ENCODE measurements at regions not wholly inside any gene's neighbourhood (a gene's known extent, or its start where the extent isn't known, plus 50 kb on each side); places are given as distances from the start of the nearest gene placed in this dataset.

GRCh38 chr11:100578831-100579311, 108.2 kb upstream of the ARHGAP42 start:
- Mint-ChIP-seq H3K4me3 (no peak overlapping the region), H3K36me3 (no peaks in the 10 kb centered on the region), H3K27me3 (peaks cover 0 to 5% (median 0%) of the 10 kb centered on the region in 5 donors), H3K27ac (no peak overlapping the region), H3K4me1 (no peaks in the 10 kb centered on the region), H3K9me3 (no peaks in the 10 kb centered on the region)
- no peaks in the 10 kb centered on the region for H3K36me3 ChIP-seq (ENCODE audit: control insufficient read depth in 2 of 3, insufficient read depth in 3 of 3, low read length in 3 of 3)
- no peaks in the 10 kb centered on the region for H3K27me3 ChIP-seq (ENCODE audit: control insufficient read depth in 2 of 2, insufficient read depth in 2 of 2, low read length in 2 of 2)
- H3K4me3 ChIP-seq (ENCODE audit: low read length), result no peak overlapping the region
- ChIA-PET POLR2A (no interaction called here), CTCF (no interaction called here)
- intact Hi-C loops (cut with micrococcal nuclease), result no loop called here
- DNase-seq (no peak), ATAC-seq (no peak)
- H3K9me3 ChIP-seq (ENCODE audit: control insufficient read depth in 2 of 3, low read length in 3 of 3), result no peaks in the 10 kb centered on the region
- H3K27ac ChIP-seq (ENCODE audit: low read depth, low read length), result no peak overlapping the region
- H3K4me1 ChIP-seq (ENCODE audit: control insufficient read depth in 2 of 2, insufficient read depth in 2 of 2, low read length in 2 of 2), result no peaks in the 10 kb centered on the region

GRCh38 chr11:100581318-100581717, 105.8 kb upstream of the ARHGAP42 start:
- Mint-ChIP-seq H3K9me3 (peaks cover 0 to 5% (median 0%) of the 10 kb centered on the region in 11 donors), H3K4me1 (no peaks in the 10 kb centered on the region), H3K27me3 (peaks cover 0 to 5% (median 0%) of the 10 kb centered on the region in 5 donors), H3K27ac (no peak overlapping the region), H3K4me3 (no peak overlapping the region), H3K36me3 (no peaks in the 10 kb centered on the region)
- ChIA-PET POLR2A (no interaction called here), CTCF (no interaction called here)
- Histone ChIP-seq H3K9me3 (ENCODE audit: control insufficient read depth in 2 of 3, low read length in 3 of 3) (no peaks in the 10 kb centered on the region), H3K36me3 (ENCODE audit: control insufficient read depth in 2 of 3, insufficient read depth in 3 of 3, low read length in 3 of 3) (no peaks in the 10 kb centered on the region), H3K4me3 (ENCODE audit: low read length) (no peak overlapping the region), H3K27ac (ENCODE audit: low read depth, low read length) (no peak overlapping the region), H3K4me1 (ENCODE audit: control insufficient read depth in 2 of 2, insufficient read depth in 2 of 2, low read length in 2 of 2) (no peaks in the 10 kb centered on the region), H3K27me3 (ENCODE audit: control insufficient read depth in 2 of 2, insufficient read depth in 2 of 2, low read length in 2 of 2) (no peaks in the 10 kb centered on the region)
- no peak for DNase-seq
- intact Hi-C loops (cut with micrococcal nuclease), result loop anchor here in 1 of 2 donors (5.0 kb wide), 1 partner anchor 366 kb away; no protein-coding TSS in a partner anchor
- ATAC-seq, result no peak

- H3K27ac ChIP-seq (ENCODE audit: low read depth, low read length), result no peak overlapping the region
- intact Hi-C loops (cut with micrococcal nuclease), result loop anchor here in 1 of 2 donors (5.0 kb wide), 1 partner anchor 363 kb away; no protein-coding TSS in a partner anchor
- H3K27me3 Mint-ChIP-seq, result peaks cover 0 to 4% (median 0%) of the 10 kb centered on the region in 5 donors
- peaks cover 0 to 9% (median 0%) of the 10 kb centered on the region in 11 donors for H3K9me3 Mint-ChIP-seq
- no peak overlapping the region for H3K4me3 Mint-ChIP-seq
- H3K36me3 ChIP-seq (ENCODE audit: control insufficient read depth in 2 of 3, insufficient read depth in 3 of 3, low read length in 3 of 3), result no peaks in the 10 kb centered on the region
- H3K27me3 ChIP-seq (ENCODE audit: control insufficient read depth in 2 of 2, insufficient read depth in 2 of 2, low read length in 2 of 2), result no peaks in the 10 kb centered on the region
- no peaks in the 10 kb centered on the region for H3K4me1 ChIP-seq (ENCODE audit: control insufficient read depth in 2 of 2, insufficient read depth in 2 of 2, low read length in 2 of 2)
- no peak for ATAC-seq
- no peaks in the 10 kb centered on the region for H3K9me3 ChIP-seq (ENCODE audit: control insufficient read depth in 2 of 3, low read length in 3 of 3)
- H3K4me3 ChIP-seq (ENCODE audit: low read length), result no peak overlapping the region
- no peak for DNase-seq
- H3K36me3 Mint-ChIP-seq, result no peaks in the 10 kb centered on the region
- H3K4me1 Mint-ChIP-seq, result no peaks in the 10 kb centered on the region
- H3K27ac Mint-ChIP-seq, result no peak overlapping the region
- CTCF ChIA-PET, result no interaction called here
- POLR2A ChIA-PET, result no interaction called here
Measured at GRCh38 chr11:100584201-100584985, 102.7 kb upstream of the ARHGAP42 start.

GRCh38 chr11:100585728-100586127, 101.4 kb upstream of the ARHGAP42 start:
- Mint-ChIP-seq H3K27me3 (peaks cover 0 to 4% (median 0%) of the 10 kb centered on the region in 5 donors), H3K9me3 (peaks cover 0 to 10% (median 0%) of the 10 kb centered on the region in 11 donors), H3K4me3 (no peak overlapping the region), H3K36me3 (no peaks in the 10 kb centered on the region), H3K4me1 (no peaks in the 10 kb centered on the region), H3K27ac (no peak overlapping the region)
- DNase-seq, result no peak
- Histone ChIP-seq H3K36me3 (ENCODE audit: control insufficient read depth in 2 of 3, insufficient read depth in 3 of 3, low read length in 3 of 3) (no peaks in the 10 kb centered on the region), H3K4me3 (ENCODE audit: low read length) (no peak overlapping the region), H3K9me3 (ENCODE audit: control insufficient read depth in 2 of 3, low read length in 3 of 3) (no peaks in the 10 kb centered on the region), H3K27ac (ENCODE audit: low read depth, low read length) (no peak overlapping the region), H3K27me3 (ENCODE audit: control insufficient read depth in 2 of 2, insufficient read depth in 2 of 2, low read length in 2 of 2) (no peaks in the 10 kb centered on the region), H3K4me1 (ENCODE audit: control insufficient read depth in 2 of 2, insufficient read depth in 2 of 2, low read length in 2 of 2) (no peaks in the 10 kb centered on the region)
- ATAC-seq, result no peak
- intact Hi-C loops (cut with micrococcal nuclease), result no loop called here
- CTCF ChIA-PET, result no interaction called here
- POLR2A ChIA-PET, result no interaction called here

GRCh38 chr11:100586361-100587101, 100.6 kb upstream of the ARHGAP42 start:
- Histone ChIP-seq H3K4me3 (ENCODE audit: low read length) (no peak overlapping the region), H3K27me3 (ENCODE audit: control insufficient read depth in 2 of 2, insufficient read depth in 2 of 2, low read length in 2 of 2) (no peaks in the 10 kb centered on the region), H3K27ac (ENCODE audit: low read depth, low read length) (no peak overlapping the region), H3K36me3 (ENCODE audit: control insufficient read depth in 2 of 3, insufficient read depth in 3 of 3, low read length in 3 of 3) (no peaks in the 10 kb centered on the region), H3K4me1 (ENCODE audit: control insufficient read depth in 2 of 2, insufficient read depth in 2 of 2, low read length in 2 of 2) (no peaks in the 10 kb centered on the region), H3K9me3 (ENCODE audit: control insufficient read depth in 2 of 3, low read length in 3 of 3) (no peaks in the 10 kb centered on the region)
- DNase-seq (no peak), ATAC-seq (no peak)
- Mint-ChIP-seq H3K36me3 (no peaks in the 10 kb centered on the region), H3K4me3 (no peak overlapping the region), H3K27me3 (peaks cover 0 to 4% (median 0%) of the 10 kb centered on the region in 5 donors), H3K9me3 (peaks cover 0 to 10% (median 0%) of the 10 kb centered on the region in 11 donors), H3K27ac (no peak overlapping the region), H3K4me1 (no peaks in the 10 kb centered on the region)
- CTCF ChIA-PET, result no interaction called here
- POLR2A ChIA-PET, result no interaction called here
- intact Hi-C loops (cut with micrococcal nuclease), result no loop called here

- H3K4me1 ChIP-seq (ENCODE audit: control insufficient read depth in 2 of 2, insufficient read depth in 2 of 2, low read length in 2 of 2), result no peaks in the 10 kb centered on the region
- H3K9me3 Mint-ChIP-seq, result peaks cover 0 to 15% (median 4%) of the 10 kb centered on the region in 11 donors
- no peak for ATAC-seq
- H3K27me3 ChIP-seq (ENCODE audit: control insufficient read depth in 2 of 2, insufficient read depth in 2 of 2, low read length in 2 of 2), result no peaks in the 10 kb centered on the region
- CTCF ChIA-PET, result no interaction called here
- no peak overlapping the region for H3K4me3 Mint-ChIP-seq
- no peak overlapping the region for H3K27ac ChIP-seq (ENCODE audit: low read depth, low read length)
- peaks cover 0 to 4% (median 0%) of the 10 kb centered on the region in 5 donors for H3K27me3 Mint-ChIP-seq
- no peaks in the 10 kb centered on the region for H3K9me3 ChIP-seq (ENCODE audit: control insufficient read depth in 2 of 3, low read length in 3 of 3)
- intact Hi-C loops (cut with micrococcal nuclease), result no loop called here
- POLR2A ChIA-PET, result no interaction called here
- no peaks in the 10 kb centered on the region for H3K36me3 ChIP-seq (ENCODE audit: control insufficient read depth in 2 of 3, insufficient read depth in 3 of 3, low read length in 3 of 3)
- H3K36me3 Mint-ChIP-seq, result no peaks in the 10 kb centered on the region
- no peaks in the 10 kb centered on the region for H3K4me1 Mint-ChIP-seq
- DNase-seq, result no peak
- no peak overlapping the region for H3K27ac Mint-ChIP-seq
- no peak overlapping the region for H3K4me3 ChIP-seq (ENCODE audit: low read length)
Measured at GRCh38 chr11:100592619-100593260, 94.3 kb upstream of the ARHGAP42 start.

All from naive thymus-derived CD4-positive, alpha-beta T cell (primary cell).